ENCODE measurements at regions not wholly inside any gene's neighbourhood (a gene's known extent, or its start where the extent isn't known, plus 50 kb on each side); places are given as distances from the start of the nearest gene placed in this dataset.
"Not testable (repeated sequence)": the region's sequence is repeated elsewhere in the genome, so short reads cannot be mapped to it uniquely, and the experiment has no call there.

GRCh38 chr5:15333091-15333490 is 166.9 kb upstream of the FBXL7 start:
- no peak for DNase-seq

GRCh38 chr5:15326932-15327331 is 173.0 kb upstream of the FBXL7 start:
- no peak for DNase-seq

GRCh38 chr5:15326471-15326870 is 173.5 kb upstream of the FBXL7 start:
- DNase-seq = no peak

GRCh38 chr5:15322421-15322820 is 177.6 kb upstream of the FBXL7 start:
- DNase-seq = no peak

GRCh38 chr5:15321776-15322175 is 178.2 kb upstream of the FBXL7 start:
- no peak for DNase-seq

GRCh38 chr5:15320871-15321270 is 179.1 kb upstream of the FBXL7 start:
- no peak for DNase-seq

- DNase-seq = no peak
Observed at GRCh38 chr5:15304914-15305834, 194.8 kb upstream of the FBXL7 start.

GRCh38 chr5:15304066-15304731 is 195.8 kb upstream of the FBXL7 start:
- DNase-seq = no peak

GRCh38 chr5:15300141-15300540 is 199.8 kb upstream of the FBXL7 start:
- DNase-seq = no peak

- DNase-seq = no peak
Observed at GRCh38 chr5:15290953-15291352, 209.0 kb upstream of the FBXL7 start.

- no peak for DNase-seq
Observed at GRCh38 chr5:15286650-15287049, 213.3 kb upstream of the FBXL7 start.

GRCh38 chr5:15285901-15286583 is 213.9 kb upstream of the FBXL7 start:
- DNase-seq = no peak

- no peak for DNase-seq
Observed at GRCh38 chr5:15284706-15285105, 215.3 kb upstream of the FBXL7 start.

- no peak for DNase-seq
Observed at GRCh38 chr5:15283076-15283475, 216.9 kb upstream of the FBXL7 start.

- DNase-seq = no peak
Observed at GRCh38 chr5:15282611-15283010, 217.4 kb upstream of the FBXL7 start.

GRCh38 chr5:15271596-15271995 is 228.4 kb upstream of the FBXL7 start:
- not testable (repeated sequence) for DNase-seq

GRCh38 chr5:15267966-15268365 is 232.0 kb upstream of the FBXL7 start:
- no peak for DNase-seq

GRCh38 chr5:15266841-15267240 is 233.1 kb upstream of the FBXL7 start:
- DNase-seq = no peak

GRCh38 chr5:15266229-15266628 is 233.8 kb upstream of the FBXL7 start:
- no peak for DNase-seq

- no peak for DNase-seq
Observed at GRCh38 chr5:15263942-15264341, 236.0 kb upstream of the FBXL7 start.

- no peak for DNase-seq
Observed at GRCh38 chr5:15263406-15263805, 236.6 kb upstream of the FBXL7 start.

- DNase-seq = no peak
Observed at GRCh38 chr5:15261269-15261995, 238.5 kb upstream of the FBXL7 start.
